ENCODE measurements at regions not wholly inside any gene's neighbourhood (a gene's known extent, or its start where the extent isn't known, plus 50 kb on each side); places are given as distances from the start of the nearest gene placed in this dataset.
"Not testable (repeated sequence)": the region's sequence is repeated elsewhere in the genome, so short reads cannot be mapped to it uniquely, and the experiment has no call there.

DNA sequence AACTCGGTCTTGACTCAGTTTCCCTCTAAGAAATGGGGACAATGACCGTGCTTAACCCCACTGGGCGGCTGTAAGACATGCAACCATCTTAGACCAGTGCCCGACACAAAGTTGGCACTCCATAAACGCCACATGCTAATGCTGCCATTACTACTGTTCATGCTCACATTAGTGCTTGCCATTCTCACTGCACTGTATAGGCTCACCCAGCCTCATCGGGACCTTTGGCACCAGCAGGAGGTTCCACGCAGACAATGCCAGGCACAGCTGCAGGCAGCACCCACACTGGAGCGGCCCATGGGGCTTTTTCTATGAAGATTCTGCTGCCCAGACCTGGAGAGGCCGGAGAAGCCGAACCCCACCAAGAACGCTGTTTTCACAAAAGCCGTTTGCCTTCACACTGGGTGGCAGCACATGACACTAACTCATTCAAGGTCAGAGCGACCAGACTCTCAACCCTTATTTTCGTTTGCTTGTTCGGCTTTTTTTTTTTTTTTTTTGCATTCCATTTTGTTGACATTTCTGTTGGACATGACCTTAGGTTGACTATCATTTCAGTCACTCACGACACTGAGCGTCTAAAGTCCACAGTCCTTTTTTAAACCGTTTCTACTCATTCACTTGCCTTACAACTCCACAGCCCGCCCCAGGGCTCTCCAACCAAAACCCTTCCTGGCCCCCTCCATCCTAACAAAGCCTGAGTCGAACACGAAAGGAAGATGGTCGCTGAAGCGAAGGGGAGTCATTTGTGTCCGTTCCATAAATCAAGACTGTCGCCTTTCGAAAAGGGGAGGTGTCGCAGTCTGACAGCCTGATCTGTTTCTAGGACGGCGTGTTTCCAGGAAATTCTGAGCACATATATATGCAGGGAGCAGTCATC, 124.4 kb upstream of the RNF32 start:
- no peak for DNase-seq (ENCODE audit: low read depth in 2 of 2)

DNA sequence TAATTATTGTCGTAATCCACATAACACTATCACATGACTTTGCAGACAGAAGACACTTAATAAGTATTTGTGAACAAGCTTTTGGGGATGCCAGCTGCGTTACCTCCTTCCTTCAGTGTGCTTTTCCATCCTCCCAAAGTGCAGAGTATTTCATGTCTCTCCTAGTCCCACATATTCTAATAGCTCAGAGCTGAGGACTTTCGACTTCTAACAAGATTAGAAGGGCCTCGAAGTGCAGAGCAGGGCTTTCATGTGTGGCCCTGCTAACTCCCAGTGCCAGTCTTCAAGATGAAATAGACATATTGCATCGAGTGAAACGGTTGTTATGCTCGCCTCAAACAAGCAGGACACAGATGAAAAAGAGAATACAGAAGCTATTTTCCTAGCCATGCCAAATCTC, 125.7 kb upstream of the RNF32 start:
- no peak for DNase-seq (ENCODE audit: low read depth in 2 of 2)

DNA sequence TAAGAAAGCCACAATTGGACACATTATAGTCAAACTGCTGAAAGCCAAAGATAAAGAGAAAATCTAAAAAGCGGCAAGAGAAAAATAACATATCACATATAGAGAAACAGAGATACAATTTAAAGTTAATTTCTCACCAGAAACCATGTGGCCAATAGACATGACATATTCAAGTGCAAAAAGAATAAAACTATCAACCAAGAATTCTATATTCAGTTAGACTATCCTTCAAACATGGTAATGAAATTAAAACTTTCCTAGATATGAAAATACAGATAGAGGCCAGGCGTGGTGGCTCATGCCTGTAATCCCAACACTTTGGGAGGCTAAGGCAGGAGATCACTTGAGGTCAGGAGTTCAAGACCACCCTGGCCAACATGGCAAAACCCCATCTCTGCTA, 129.1 kb upstream of the RNF32 start:
- DNase-seq (ENCODE audit: low read depth in 2 of 2), result no peak

DNA sequence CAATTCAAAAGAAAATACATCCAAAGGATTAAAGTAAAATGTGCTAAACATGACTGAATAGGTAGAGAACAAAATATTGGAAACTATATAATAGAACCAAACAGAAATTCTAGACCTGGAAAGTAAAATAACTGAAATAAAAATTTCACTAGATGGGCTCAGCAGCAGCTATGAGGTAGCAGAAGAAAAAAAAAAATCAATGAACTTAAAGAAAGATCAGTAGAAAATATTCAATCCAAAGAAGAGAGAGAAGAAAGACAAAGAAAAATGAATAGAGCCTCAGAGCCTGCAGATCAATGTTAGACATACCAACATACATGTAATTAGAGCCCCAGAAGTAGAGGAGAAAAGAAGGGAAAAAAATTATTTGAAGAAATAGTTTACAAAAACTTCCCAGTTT, 129.6 kb upstream of the RNF32 start:
- no peak for DNase-seq (ENCODE audit: low read depth in 2 of 2)

DNA sequence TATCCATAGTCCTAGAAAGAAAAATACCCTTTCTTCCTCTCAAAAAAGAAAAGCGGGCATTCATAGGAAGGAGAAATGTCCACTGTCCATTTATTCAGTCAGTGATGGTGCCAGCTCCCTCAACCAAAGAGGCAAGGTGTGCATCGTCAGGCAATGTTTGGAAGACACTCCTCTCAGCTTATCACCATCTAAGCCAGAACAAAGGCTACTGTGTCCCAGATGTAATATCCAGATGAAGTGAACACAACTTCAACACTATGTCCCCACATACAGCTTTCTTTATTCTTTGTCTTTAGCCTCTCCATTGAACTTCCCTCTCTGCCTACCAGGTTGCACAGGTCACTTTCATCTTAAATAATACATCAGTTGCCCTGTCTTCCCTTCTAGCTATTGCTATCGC, 131.4 kb upstream of the RNF32 start:
- no peak for DNase-seq (ENCODE audit: low read depth in 2 of 2)

DNA sequence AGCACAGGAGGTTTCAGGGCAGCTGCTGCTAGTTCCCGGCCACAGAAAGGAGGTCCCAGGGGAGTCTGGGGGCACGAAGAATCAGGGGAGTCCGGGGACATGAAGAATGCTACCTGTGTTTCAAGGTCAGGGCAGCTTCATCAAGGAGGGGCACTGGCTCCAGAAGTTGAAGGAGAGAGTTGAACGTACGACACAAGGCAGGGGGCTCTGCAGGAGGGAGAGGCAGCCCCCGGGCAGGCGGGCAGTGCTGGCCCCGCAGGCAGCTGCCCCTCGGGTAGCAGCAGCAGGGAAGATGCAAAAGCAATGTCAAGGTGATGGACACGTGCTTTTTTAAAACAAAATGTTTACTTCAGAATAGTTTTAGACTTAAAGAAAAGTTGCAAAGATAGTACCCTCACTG, 134.7 kb upstream of the RNF32 start:
- no peak for DNase-seq (ENCODE audit: low read depth in 2 of 2)

DNA sequence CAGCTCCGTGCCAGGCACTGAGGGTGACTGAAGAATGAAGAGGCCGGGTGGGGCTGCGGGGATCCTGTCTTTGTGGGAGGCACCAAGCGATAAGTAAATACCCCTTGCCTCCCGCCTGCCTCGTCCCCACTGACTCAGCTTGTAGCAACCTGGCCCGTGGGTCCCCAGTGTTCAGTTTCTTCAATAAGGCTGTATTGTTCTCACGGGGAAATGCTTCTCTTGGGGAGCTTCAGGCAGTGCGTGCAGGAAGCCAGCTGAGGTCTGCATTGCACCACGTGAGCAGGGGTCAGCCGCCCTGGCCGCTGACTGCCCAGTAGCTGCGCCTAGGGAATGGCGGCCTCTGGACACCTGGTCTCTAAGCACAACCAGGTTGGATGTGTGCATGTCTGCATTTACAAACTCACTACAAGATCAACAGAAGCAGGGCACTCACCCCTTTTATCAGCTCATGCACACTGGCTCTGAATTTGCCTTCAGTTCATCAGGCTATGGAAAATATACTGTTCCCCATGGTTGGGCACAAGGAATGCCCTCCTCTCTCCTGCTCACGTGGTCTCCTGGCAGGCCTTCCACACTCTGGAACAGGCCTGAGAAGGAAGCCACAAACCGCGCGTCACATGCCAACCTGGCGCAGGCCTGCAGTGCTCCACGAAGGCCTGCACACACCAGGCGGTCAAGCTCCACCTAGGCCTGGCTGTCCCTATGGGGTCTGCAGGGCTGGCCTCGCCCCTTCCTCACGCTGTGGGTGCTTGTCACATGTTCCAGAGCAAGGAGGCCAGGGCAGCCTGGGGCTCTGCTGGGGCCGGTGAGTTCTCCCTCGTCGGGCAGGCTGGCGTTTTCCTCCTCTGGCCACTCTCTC, 135.7 kb upstream of the RNF32 start:
- DNase-seq (ENCODE audit: low read depth in 2 of 2), result no peak

DNA sequence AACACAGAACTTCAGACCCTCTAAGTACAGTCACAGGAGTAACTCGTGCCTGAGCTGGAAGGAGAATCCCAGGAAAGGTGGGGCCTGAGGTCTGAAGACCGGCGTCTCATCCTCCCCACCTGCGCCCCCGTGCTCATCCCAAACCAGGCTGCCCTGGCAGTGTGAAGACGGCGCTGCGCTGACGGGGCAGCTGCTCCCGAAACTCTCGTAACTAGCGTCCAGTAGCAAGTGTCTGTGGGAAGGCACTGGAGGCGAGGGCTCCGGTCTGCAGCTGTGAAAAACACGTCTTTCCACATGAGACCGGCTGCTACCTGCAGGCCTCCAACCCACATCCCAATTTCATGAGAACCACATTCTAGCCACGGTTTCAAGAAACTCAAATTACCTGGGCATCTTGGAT, 136.6 kb upstream of the RNF32 start:
- DNase-seq (ENCODE audit: low read depth in 2 of 2), result no peak

DNA sequence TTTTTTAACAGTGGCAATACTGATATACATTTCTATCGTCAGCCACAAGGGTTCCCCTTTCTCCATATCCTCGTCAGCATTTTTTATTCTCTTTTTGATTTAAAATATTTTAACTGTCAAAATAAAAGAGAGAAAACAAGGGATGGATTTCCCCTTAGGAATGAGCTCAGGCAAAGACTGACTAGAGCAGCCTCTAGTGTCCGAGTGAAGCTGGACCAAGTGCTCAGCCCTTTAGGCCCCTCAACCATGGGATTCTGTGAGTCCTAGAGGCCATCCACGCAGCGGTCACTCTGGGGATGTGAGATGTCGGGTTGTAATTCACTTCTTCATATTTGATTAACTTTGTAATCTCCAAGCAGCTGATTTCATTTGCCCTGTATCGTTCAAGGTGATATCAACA, 137.4 kb upstream of the RNF32 start:
- no peak for DNase-seq (ENCODE audit: low read depth in 2 of 2)

DNA sequence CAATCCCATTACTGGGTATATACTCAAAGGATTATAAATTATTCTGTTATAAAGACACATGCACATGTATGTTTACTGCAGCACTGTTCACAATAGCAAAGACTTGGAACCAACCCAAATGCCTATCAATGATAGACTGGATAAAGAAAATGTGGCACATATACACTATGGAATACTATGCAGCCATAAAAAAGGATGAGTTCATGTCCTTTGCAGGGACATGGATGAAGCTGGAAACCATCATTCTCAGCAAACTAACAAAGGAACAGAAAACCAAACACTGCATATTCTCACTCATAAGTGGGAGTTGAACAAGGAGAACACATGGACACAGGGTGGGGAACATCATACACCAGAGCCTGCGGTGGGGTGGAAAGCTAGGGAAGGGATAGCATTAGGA, 138.8 kb upstream of the RNF32 start:
- DNase-seq (ENCODE audit: low read depth in 2 of 2), result not testable (repeated sequence)

DNA sequence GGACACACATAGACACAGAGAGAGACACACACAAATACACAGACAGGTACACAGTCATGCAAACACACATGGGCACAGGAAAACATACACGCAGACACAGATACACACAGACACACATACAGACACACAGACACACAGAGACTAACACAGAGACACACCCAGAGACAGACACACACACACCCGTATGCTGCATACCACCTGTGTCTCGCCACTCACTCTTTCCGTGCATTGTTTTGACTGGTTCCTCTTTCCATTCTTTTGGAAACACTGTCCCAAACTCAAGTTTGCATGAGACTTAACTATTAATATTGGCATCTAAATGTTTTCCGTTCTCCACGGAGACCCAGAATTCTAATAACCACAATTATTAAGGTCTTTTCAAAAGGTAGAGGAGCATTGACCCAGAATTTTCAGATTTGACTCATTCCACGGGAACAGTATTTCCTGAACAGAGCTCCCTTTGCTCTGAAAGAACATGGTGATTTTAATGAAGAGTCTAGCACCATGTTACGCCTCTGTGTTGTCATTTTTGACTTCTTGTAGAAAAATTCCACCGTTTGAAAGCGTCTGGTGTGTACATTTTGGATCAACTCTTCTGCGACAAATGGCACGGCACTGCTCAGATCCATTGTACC, 141.2 kb upstream of the RNF32 start:
- DNase-seq (ENCODE audit: low read depth in 2 of 2), result no peak

DNA sequence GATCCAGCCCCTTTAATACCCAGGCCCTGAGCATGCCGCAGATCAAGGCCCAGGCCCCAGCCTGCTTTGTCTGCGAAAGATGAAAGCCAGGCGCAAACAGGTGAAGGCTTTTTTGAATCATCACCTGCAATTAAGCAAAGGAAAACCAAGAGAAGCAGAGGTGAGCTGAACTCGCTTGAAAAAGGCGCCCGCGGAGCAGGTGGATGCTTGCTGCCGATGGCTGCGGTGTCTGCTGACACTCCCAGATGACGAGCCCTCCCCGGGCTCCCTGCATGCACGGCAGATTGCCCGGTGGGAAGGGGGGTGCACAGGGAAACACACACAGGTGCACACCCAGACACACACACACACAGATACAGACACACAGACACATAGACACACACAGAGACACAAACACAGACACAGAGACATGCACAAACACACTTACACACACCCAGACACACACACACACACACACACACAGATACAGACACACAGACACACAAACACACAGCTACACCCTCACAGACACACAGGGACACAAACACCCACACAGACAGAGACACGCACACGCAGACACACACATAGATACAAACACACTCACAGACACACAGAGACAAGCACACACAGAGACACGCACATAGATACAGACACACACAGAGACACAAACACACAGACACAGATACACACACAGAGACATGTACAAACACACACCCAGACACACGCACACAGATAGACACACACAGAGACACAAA, 142.6 kb upstream of the RNF32 start:
- no peak for DNase-seq (ENCODE audit: low read depth in 2 of 2)

DNA sequence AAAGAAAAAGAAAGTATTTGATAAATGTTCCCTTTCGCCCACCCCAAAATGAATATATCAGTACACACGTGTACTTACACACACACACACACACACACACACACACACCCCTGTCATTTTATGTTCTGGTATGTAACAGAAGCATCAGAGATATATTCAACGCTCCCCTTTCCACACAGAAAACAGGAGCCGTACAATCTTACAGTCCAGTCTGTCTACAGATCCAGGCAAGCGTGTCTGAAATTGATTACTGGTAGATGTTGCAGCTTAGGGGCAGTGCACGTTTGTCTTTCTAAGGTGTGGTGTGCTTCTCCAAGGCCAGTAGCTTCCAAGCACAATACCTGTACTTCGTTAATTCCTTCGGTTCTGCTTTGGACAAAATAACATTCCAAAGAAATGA, 143.7 kb upstream of the RNF32 start:
- no peak for DNase-seq (ENCODE audit: low read depth in 2 of 2)

DNA sequence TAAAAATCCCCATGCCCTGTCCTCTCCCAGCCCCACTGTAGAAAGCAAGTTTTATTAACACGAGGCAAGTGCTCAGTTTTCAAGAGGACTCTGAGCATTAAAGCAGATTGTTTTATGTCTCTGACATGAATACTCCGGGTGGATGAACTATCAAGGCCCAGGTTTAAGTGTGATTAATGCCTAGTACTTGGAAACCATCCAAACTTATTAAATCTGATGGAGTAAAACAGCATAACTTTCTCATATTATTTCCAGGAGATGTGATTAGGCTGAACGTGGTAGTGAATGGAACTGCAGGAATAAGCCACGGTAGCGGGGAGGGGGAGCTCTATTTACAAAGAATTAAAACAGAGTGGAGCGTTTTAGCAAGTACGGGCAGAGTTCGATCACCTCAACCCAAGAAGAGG, 144.2 kb upstream of the RNF32 start:
- no peak for DNase-seq (ENCODE audit: low read depth in 2 of 2)

DNA sequence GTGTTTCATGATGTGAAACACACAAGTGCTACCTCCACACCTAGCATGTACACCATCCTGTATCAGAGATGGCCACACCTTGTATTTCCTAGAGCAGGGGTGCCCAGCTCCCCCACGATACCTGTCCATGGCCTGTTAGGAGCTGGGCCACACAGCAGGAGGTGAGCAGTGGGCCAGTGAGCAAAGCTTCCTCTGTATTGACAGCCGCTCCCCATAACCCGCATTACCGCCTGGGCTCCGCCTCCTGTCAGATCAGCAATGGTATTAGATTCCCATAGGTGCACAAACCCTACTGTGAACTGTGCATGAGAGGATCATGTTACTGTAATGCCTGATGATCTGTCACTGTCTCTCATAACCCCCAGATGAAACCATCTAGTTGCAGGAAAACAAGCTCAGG, 145.6 kb upstream of the RNF32 start:
- no peak for DNase-seq (ENCODE audit: low read depth in 2 of 2)

DNA sequence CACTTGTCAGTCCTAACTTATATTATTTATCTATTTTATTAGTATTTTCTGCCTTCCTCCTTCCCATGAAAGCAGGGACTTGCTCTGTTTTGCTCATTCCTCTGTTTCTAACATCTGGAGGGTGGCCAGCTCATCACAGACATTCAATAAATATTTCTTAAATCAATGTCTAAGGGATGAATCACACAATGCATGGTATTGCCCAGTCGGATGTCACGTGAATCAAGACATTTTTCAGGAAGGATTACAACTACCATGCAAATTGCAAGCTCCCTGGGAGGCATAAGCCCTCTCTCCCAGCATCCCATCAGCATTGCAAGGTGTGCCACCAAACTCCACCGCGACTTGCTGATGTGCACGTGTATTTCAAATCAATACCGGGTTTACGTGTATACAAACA, 146.6 kb upstream of the RNF32 start:
- no peak for DNase-seq (ENCODE audit: low read depth in 2 of 2)

DNA sequence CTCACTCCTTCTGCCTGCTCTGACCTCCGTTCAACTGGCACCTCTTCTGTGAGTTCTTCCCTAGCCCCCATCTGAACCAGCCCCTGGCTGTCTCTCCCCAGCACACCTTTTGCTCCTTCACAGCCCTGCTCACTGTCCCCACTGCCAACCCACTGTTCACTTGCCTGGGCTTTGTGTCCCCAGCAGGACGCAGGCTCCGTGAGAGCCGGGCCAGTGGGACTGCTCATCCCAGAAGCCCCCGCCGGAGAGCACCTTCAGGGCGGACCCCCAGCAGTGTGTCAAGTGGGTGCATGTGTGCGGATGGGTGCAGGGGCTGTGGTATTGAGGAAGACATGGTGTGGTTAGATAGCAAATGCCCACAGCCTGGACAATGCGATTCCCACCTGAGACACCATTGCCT, 148.4 kb upstream of the RNF32 start:
- no peak for DNase-seq (ENCODE audit: low read depth in 2 of 2)

DNA sequence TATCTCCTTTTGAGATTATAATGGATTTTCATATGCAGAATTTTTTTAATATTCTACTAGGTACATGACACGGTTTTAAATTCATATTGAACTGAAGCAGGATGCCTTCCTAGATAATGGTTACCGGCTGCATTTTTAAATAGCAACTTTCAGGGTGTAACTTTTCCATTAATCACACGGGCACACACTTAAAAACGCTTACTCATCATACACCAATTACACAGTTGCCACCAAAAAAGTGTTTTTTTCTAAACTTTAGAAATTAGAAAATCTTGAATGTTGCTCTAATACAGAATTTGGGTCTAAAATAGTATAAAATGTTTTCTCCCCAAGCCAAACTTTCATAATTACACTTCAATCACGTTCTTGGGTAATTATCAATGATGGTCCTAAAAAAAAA, 149.1 kb upstream of the RNF32 start:
- no peak for DNase-seq (ENCODE audit: low read depth in 2 of 2)

DNA sequence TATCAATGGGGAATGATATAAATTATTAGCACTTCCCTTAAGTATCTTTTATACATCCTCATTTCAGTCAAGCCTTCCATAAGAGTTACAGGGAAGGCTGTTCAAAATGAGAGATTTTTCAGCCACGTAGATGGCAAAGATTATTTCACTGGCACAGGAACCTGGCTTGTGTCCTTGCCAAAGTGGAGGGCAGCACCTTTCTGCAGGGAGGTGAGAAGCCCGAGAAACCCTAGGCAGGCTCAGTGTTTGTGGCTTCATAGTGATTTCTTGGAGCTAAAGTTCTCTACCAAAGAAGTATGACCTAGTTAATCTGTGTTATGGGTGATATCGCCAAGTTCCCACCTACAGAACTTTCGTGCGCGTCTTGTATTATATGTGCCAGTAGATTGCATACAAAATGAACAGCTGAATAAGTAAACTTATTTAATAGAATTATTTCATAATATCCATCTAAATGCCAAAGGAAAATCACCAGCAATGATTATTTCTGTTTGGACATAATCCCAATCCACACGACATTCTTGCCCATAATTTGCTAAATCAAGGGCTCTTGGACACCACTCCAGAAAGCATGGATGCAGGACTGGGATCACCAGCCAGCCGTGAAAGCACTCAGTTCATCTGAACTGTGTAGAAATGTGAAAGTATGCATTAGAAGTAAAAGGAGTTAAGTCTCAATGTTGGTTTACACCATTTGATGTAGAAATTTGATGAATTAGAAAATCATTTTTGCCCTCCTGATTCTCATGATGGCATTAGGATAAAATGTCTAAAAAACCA, 150.4 kb upstream of the RNF32 start:
- no peak for DNase-seq (ENCODE audit: low read depth in 2 of 2)

DNA sequence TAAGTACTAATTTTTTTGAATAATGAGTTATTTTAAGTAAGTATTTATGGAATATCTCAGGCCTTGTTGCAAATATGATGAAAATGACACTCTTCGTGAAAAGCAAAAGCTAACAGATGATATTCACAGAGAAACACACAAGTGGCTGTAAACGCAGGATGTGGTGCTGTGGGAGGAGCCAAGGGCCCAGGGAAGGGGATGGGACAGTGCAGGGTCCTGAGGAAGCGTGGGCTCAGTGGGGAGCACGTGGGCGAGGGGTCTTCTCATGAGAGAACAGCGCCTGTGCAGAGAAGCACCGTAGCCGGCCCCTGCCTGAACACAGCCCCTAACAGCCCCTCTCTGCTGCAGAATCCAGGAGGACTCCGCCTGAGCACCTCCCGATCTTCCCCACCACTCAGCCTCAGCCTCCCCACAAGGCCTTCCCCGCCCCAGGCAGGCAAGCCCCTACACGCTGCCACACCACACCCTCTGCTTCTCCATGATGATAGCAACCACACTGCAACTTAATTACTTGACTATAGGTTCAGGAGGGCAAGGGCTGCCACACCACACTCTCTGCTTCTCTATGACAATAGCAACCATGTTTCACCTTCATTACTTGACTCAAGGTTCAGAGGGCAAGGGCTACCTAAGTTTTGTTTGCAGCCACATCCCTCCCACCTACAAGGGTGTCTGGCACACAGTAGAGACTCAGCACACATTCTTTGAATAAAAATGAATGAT, 152.6 kb upstream of the RNF32 start:
- no peak for DNase-seq (ENCODE audit: low read depth in 2 of 2)

Data from stimulated activated CD4-positive, alpha-beta T cell treated with anti-CD3 and anti-CD28 coated beads, Interleukin-4, amount 100 ng/mL, for 48 hours (primary cell).